Gastroesophageal sphincter (tissue), 3 donors: ENCODE measurements at regions not wholly inside any gene's neighbourhood (a gene's known extent, or its start where the extent isn't known, plus 50 kb on each side); places are given as distances from the start of the nearest gene placed in this dataset.

Experiments
- CTCF ChIP-seq, 4 experiments: fragments of 200-600 bp in 2 of 4; fragments of 450-650 bp in 2 of 4; sonication (generic) in 1 of 4; IDR thresholded peaks; one replicate each; pipeline ENCODE4 v1.5.1; 2017 to 2019; ENCODE audit warnings: antibody characterized with exemption in 4 of 4, mild to moderate bottlenecking in 2 of 4, moderate library complexity in 2 of 4
- EP300 ChIP-seq: sonication (generic); formaldehyde crosslinking; IDR thresholded peaks from one replicate; pipeline ENCODE4 v1.6.1; 2017; ENCODE audit warnings: antibody characterized with exemption, mild to moderate bottlenecking
- POLR2A ChIP-seq, 2 donors: fragments of 450-650 bp; IDR thresholded peaks; one replicate each; pipeline ENCODE4 v1.6.1; 2017; ENCODE audit warnings: antibody characterized with exemption in 2 of 2, mild to moderate bottlenecking in 2 of 2, moderate library complexity in 1 of 2
- POLR2AphosphoS5 ChIP-seq: sonication (generic); formaldehyde crosslinking; IDR thresholded peaks from one replicate; pipeline ENCODE4 v1.6.1; 2017; ENCODE audit warnings: antibody characterized with exemption

- TF ChIP-seq CTCF (IDR thresholded peaks at IDR 0.05) = no peak
- no peak for TF ChIP-seq EP300
- no peak for TF ChIP-seq POLR2A (IDR thresholded peaks at IDR 0.05)
- TF ChIP-seq POLR2AphosphoS5 = no peak
Observed at GRCh38 chr6:33908025-33908424, 104.2 kb upstream of the MLN start.
